ENCODE measurements at regions not wholly inside any gene's neighbourhood (a gene's known extent, or its start where the extent isn't known, plus 50 kb on each side); places are given as distances from the start of the nearest gene placed in this dataset.

DNA sequence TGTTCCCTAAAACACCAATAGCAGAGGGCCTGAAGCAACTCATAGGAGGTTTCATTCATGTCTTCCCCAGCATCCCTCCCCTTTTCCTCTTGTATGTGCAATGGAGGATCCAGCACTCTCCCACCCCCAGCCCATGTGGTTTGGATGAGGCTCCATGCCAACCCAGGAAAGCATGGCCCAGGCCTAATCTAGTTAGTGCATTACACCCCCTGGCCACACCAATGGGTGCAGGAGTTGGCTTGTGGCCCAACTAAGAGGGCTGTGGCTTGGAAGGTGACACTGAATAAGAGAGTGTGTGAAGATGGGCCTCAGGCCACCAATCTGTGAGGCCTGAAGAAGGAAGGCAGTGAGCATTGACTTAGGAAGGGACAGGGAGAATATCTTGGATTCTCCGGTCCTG is 70.8 kb upstream of the SMIM23 start:
- Histone ChIP-seq H3K27ac (no peak overlapping the region), H3K36me3 (no peaks in the 10 kb centered on the region), H3K27me3 (no peaks in the 10 kb centered on the region), H3K4me1 (no peaks in the 10 kb centered on the region), H3K4me3 (no peak overlapping the region), H3K9me3 (no peaks in the 10 kb centered on the region)
- DNase-seq = no peak
- intact Hi-C loops (cut with DNase I; ENCODE audit: low total_unique reads) = no loop called here
- TF ChIP-seq POLR2A (IDR thresholded peaks at IDR 0.05) = no peak
- TF ChIP-seq, protein P1, sequence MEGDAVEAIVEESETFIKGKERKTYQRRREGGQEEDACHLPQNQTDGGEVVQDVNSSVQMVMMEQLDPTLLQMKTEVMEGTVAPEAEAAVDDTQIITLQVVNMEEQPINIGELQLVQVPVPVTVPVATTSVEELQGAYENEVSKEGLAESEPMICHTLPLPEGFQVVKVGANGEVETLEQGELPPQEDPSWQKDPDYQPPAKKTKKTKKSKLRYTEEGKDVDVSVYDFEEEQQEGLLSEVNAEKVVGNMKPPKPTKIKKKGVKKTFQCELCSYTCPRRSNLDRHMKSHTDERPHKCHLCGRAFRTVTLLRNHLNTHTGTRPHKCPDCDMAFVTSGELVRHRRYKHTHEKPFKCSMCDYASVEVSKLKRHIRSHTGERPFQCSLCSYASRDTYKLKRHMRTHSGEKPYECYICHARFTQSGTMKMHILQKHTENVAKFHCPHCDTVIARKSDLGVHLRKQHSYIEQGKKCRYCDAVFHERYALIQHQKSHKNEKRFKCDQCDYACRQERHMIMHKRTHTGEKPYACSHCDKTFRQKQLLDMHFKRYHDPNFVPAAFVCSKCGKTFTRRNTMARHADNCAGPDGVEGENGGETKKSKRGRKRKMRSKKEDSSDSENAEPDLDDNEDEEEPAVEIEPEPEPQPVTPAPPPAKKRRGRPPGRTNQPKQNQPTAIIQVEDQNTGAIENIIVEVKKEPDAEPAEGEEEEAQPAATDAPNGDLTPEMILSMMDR (IDR thresholded peaks at IDR 0.05 in 4 of 5, conservative IDR thresholded peaks at IDR 0.05 in 1 of 5) = no peak
- ATAC-seq = no peak
- in situ Hi-C loops (cut with MboI; ENCODE audit: low sequenced_read_pairs in 4 of 4) = no loop called here

DNA sequence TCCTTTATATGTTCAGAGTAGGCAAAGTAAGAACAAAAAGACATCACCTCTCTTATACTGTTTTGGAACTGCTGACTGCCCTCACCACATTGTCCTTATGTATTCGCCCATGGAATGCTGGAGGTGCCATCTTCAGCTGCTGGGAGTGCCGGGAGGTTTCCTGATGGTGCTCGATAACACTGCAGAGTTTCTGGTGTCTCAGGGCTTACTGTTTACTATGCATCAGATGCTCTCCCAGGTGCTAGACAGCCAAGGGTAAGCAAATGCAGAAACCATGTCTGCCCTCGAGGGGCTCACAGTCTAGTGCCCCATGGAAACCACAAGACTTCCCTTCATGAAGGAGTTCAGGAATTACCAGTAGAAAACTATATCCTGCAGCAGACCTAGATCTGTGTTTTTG is 70.1 kb upstream of the SMIM23 start:
- DNase-seq (no peak), ATAC-seq (no peak)
- no peaks in the 10 kb centered on the region for H3K9me3 ChIP-seq
- no peak overlapping the region for H3K4me3 ChIP-seq
- H3K27ac ChIP-seq = no peak overlapping the region
- TF ChIP-seq POLR2A (IDR thresholded peaks at IDR 0.05) = no peak
- TF ChIP-seq, protein P1 (IDR thresholded peaks at IDR 0.05 in 4 of 5, conservative IDR thresholded peaks at IDR 0.05 in 1 of 5) = no peak
- in situ Hi-C loops (cut with MboI; ENCODE audit: low sequenced_read_pairs in 4 of 4) (no loop called here), intact Hi-C loops (cut with DNase I; ENCODE audit: low total_unique reads) (no loop called here)
- peaks cover 0 to 5% (median 0%) of the 10 kb centered on the region in 3 donors for H3K27me3 ChIP-seq
- no peaks in the 10 kb centered on the region for H3K36me3 ChIP-seq
- no peaks in the 10 kb centered on the region for H3K4me1 ChIP-seq

DNA sequence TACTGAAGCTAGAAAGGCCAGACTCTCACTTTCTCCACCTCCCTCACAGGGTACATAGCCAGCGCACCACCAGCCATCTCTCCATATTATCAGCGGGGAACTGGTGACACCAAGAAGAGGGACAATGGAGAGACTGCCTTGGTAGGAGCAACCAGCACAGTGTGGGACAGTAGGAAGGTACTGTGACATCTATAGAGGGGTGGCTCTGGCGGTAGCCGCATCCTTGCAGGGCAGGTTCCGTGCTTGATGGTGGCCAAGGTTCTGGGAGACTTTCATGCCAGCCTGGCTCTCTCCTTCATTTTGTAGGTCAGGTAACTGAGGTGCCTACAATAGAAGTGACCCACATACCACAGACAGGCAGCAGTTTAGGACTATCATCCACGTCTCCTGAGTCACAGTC is 65.5 kb upstream of the SMIM23 start:
- no peak overlapping the region for H3K27ac ChIP-seq
- H3K4me3 ChIP-seq = no peak overlapping the region
- TF ChIP-seq POLR2A (IDR thresholded peaks at IDR 0.05) = no peak
- TF ChIP-seq, protein P1 (IDR thresholded peaks at IDR 0.05 in 4 of 5, conservative IDR thresholded peaks at IDR 0.05 in 1 of 5) = no peak
- no peak for ATAC-seq
- no peaks in the 10 kb centered on the region for H3K9me3 ChIP-seq
- H3K36me3 ChIP-seq = no peaks in the 10 kb centered on the region
- intact Hi-C loops (cut with DNase I; ENCODE audit: low total_unique reads) (no loop called here), in situ Hi-C loops (cut with MboI; ENCODE audit: low sequenced_read_pairs in 4 of 4) (no loop called here)
- H3K27me3 ChIP-seq = peaks cover 0 to 5% (median 3%) of the 10 kb centered on the region in 3 donors
- no peaks in the 10 kb centered on the region for H3K4me1 ChIP-seq
- no peak for DNase-seq

DNA sequence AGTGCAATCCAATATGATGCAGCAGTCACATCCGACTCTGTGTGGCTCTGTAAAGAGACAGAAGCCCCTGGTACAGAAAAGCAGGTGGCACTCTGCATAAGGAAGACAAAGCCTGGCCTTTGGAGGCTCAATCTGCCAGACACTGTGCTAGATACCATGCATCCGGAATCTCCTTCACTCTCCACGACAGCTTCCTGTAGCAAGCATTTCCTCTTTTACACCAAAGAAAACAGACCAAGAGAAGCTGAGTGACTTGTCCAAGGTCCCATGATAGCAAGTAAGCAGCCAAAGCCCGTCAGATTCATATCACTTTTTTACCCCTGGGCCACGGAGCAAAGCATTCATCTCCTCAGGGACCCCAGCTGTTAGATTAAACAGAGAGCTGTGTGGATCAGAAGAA is 64.2 kb upstream of the SMIM23 start:
- Histone ChIP-seq H3K9me3 (peaks cover 0 to under 1% (median 0%) of the 10 kb centered on the region in 3 donors), H3K27me3 (peaks cover 0 to 5% (median 3%) of the 10 kb centered on the region in 3 donors), H3K27ac (no peak overlapping the region), H3K4me3 (no peak overlapping the region), H3K4me1 (no peaks in the 10 kb centered on the region), H3K36me3 (no peaks in the 10 kb centered on the region)
- no peak for TF ChIP-seq POLR2A (IDR thresholded peaks at IDR 0.05)
- ATAC-seq (no peak), DNase-seq (no peak)
- intact Hi-C loops (cut with DNase I; ENCODE audit: low total_unique reads) (no loop called here), in situ Hi-C loops (cut with MboI; ENCODE audit: low sequenced_read_pairs in 4 of 4) (no loop called here)

DNA sequence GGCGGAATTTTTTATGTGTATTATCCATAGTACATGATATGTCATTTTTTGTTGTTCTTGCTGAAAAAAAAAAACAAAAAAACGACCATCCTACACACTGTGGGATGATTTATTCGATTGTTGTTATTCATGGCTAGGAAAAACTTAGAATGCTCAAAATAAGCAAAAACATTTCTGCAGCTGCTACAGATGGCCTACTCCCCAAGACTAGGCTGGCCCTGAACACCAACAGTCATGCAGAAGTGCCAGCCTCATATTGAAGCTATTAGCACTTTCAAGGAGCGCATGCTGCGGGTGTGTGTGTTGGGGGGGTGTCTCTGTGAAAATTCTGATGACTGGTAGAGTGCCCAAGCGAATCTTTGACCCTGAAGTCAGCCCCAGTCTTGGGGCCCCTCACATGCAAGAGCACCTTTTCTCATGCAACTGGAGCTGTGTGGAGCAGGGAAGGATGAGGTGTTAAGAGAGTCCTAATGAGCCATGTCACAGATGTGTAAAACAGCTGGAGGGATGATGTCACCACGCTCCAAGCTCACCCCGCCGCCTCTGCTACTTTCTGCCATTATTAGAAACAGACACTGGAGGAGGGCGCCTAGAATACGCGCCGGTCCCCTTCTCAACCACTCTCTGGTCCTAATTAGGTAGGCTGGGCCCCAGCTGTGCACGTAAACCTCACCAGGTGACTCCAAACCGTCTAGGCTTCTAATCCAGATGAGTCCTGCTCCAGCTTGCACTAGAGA is 61.0 kb upstream of the SMIM23 start:
- intact Hi-C loops (cut with DNase I; ENCODE audit: low total_unique reads) = no loop called here
- no peak overlapping the region for H3K4me3 ChIP-seq
- H3K27ac ChIP-seq = no peak overlapping the region
- in situ Hi-C loops (cut with MboI; ENCODE audit: low sequenced_read_pairs in 4 of 4) = no loop called here
- H3K27me3 ChIP-seq = peaks cover 0 to 5% (median 3%) of the 10 kb centered on the region in 3 donors
- no peak for ATAC-seq
- H3K4me1 ChIP-seq = no peaks in the 10 kb centered on the region
- TF ChIP-seq, protein P1 (IDR thresholded peaks at IDR 0.05 in 4 of 5, conservative IDR thresholded peaks at IDR 0.05 in 1 of 5) = no peak
- TF ChIP-seq POLR2A (IDR thresholded peaks at IDR 0.05) = no peak
- DNase-seq = no peak
- no peaks in the 10 kb centered on the region for H3K36me3 ChIP-seq
- peaks cover 0 to 4% (median 0%) of the 10 kb centered on the region in 3 donors for H3K9me3 ChIP-seq

All from gastrocnemius medialis (tissue), 4 donors.